ENCODE measurements at regions not wholly inside any gene's neighbourhood (a gene's known extent, or its start where the extent isn't known, plus 50 kb on each side); places are given as distances from the start of the nearest gene placed in this dataset.

GRCh38 chr4:122537388-122538135 is 81.0 kb upstream of the IL2 start:
- TF ChIP-seq RAD21 (IDR thresholded peaks at IDR 0.05; ENCODE audit: low read depth) (no peak), YY1 (IDR thresholded peaks at IDR 0.05; ENCODE audit: low read depth) (no peak), USF1 (IDR thresholded peaks at IDR 0.05) (no peak), FOXM1 (IDR thresholded peaks at IDR 0.05; ENCODE audit: borderline replicate concordance, low read depth) (no peak), CEBPB (IDR thresholded peaks at IDR 0.05) (no peak), TCF12 (IDR thresholded peaks at IDR 0.05; ENCODE audit: low read depth) (no peak), NFIC (IDR thresholded peaks at IDR 0.05) (no peak), CREB1 (IDR thresholded peaks at IDR 0.05; ENCODE audit: low read depth) (no peak), TEAD4 (IDR thresholded peaks at IDR 0.05) (no peak), EGR1 (IDR thresholded peaks at IDR 0.05) (no peak), MAX (IDR thresholded peaks at IDR 0.05) (no peak), EP300 (IDR thresholded peaks at IDR 0.05; ENCODE audit: borderline replicate concordance) (no peak)

- no peak for TF ChIP-seq TEAD4 (IDR thresholded peaks at IDR 0.05)
- no peak for TF ChIP-seq CEBPB (IDR thresholded peaks at IDR 0.05)
- no peak for TF ChIP-seq EP300 (IDR thresholded peaks at IDR 0.05; ENCODE audit: borderline replicate concordance)
- no peak for TF ChIP-seq TAF1 (IDR thresholded peaks at IDR 0.05; ENCODE audit: low read depth)
- no peak for TF ChIP-seq USF1 (IDR thresholded peaks at IDR 0.05)
- no peak for TF ChIP-seq CREB1 (IDR thresholded peaks at IDR 0.05; ENCODE audit: low read depth)
- no peak for TF ChIP-seq FOXM1 (IDR thresholded peaks at IDR 0.05; ENCODE audit: borderline replicate concordance, low read depth)
Measured at GRCh38 chr4:122536001-122536400, 79.5 kb upstream of the IL2 start.

GRCh38 chr4:122534776-122535175 is 78.3 kb upstream of the IL2 start:
- TF ChIP-seq YY1 (IDR thresholded peaks at IDR 0.05; ENCODE audit: low read depth) (no peak), RAD21 (IDR thresholded peaks at IDR 0.05; ENCODE audit: low read depth) (no peak), CREB1 (IDR thresholded peaks at IDR 0.05; ENCODE audit: low read depth) (no peak), EP300 (IDR thresholded peaks at IDR 0.05; ENCODE audit: borderline replicate concordance) (no peak), MAX (IDR thresholded peaks at IDR 0.05) (no peak), TEAD4 (IDR thresholded peaks at IDR 0.05) (no peak), EGR1 (IDR thresholded peaks at IDR 0.05) (no peak), ZBTB7A (IDR thresholded peaks at IDR 0.05; ENCODE audit: low read depth) (no peak), TAF1 (IDR thresholded peaks at IDR 0.05; ENCODE audit: low read depth) (no peak), TCF12 (IDR thresholded peaks at IDR 0.05; ENCODE audit: low read depth) (no peak), NFIC (IDR thresholded peaks at IDR 0.05) (no peak)

- TF ChIP-seq FOXM1 (IDR thresholded peaks at IDR 0.05; ENCODE audit: borderline replicate concordance, low read depth): peak; percentile 58; the same call in 1 of the 2 replicates
- peak; percentile 83 for TF ChIP-seq TEAD4 (IDR thresholded peaks at IDR 0.05)
- TF ChIP-seq REST (IDR thresholded peaks at IDR 0.05; ENCODE audit: low read depth): no peak
- no peak for TF ChIP-seq EGR1 (IDR thresholded peaks at IDR 0.05)
- TF ChIP-seq TAF1 (IDR thresholded peaks at IDR 0.05; ENCODE audit: low read depth): no peak
- TF ChIP-seq TCF12 (IDR thresholded peaks at IDR 0.05; ENCODE audit: low read depth): peak; percentile 95
- TF ChIP-seq CEBPB (IDR thresholded peaks at IDR 0.05): peak; percentile 67
- TF ChIP-seq RAD21 (IDR thresholded peaks at IDR 0.05; ENCODE audit: low read depth): no peak
- TF ChIP-seq CREB1 (IDR thresholded peaks at IDR 0.05; ENCODE audit: low read depth): no peak
- TF ChIP-seq NFIC (IDR thresholded peaks at IDR 0.05): peak; percentile 98
- peak; percentile 81 for TF ChIP-seq EP300 (IDR thresholded peaks at IDR 0.05; ENCODE audit: borderline replicate concordance)
- TF ChIP-seq YY1 (IDR thresholded peaks at IDR 0.05; ENCODE audit: low read depth): no peak
- TF ChIP-seq USF1 (IDR thresholded peaks at IDR 0.05): peak; percentile 21; the same call in 1 of the 2 replicates
- peak; percentile 62; the same call in 1 of the 2 replicates for TF ChIP-seq MAX (IDR thresholded peaks at IDR 0.05)
- no peak for TF ChIP-seq ZBTB7A (IDR thresholded peaks at IDR 0.05; ENCODE audit: low read depth)
Measured at GRCh38 chr4:122533841-122534240, 77.3 kb upstream of the IL2 start.

- no peak for TF ChIP-seq TEAD4 (IDR thresholded peaks at IDR 0.05)
- TF ChIP-seq ZBTB7A (IDR thresholded peaks at IDR 0.05; ENCODE audit: low read depth): no peak
- no peak for TF ChIP-seq YY1 (IDR thresholded peaks at IDR 0.05; ENCODE audit: low read depth)
- TF ChIP-seq REST (IDR thresholded peaks at IDR 0.05; ENCODE audit: low read depth): no peak
Measured at GRCh38 chr4:122532766-122533165, 76.2 kb upstream of the IL2 start.
